ENCODE measurements at regions not wholly inside any gene's neighbourhood (a gene's known extent, or its start where the extent isn't known, plus 50 kb on each side); places are given as distances from the start of the nearest gene placed in this dataset.
"Not testable (repeated sequence)": the region's sequence is repeated elsewhere in the genome, so short reads cannot be mapped to it uniquely, and the experiment has no call there.

GRCh38 chr5:39558541-39558940, 133.8 kb upstream of the DAB2 start:
- DNase-seq (ENCODE audit: low spot score), result no peak

GRCh38 chr5:39555788-39556187, 131.0 kb upstream of the DAB2 start:
- DNase-seq (ENCODE audit: low spot score), result no peak

GRCh38 chr5:39547553-39548154, 122.9 kb upstream of the DAB2 start:
- peak; percentile 64 for DNase-seq (ENCODE audit: low spot score)

- no peak for DNase-seq (ENCODE audit: low spot score)
Measured at GRCh38 chr5:39544941-39545340, 120.2 kb upstream of the DAB2 start.

GRCh38 chr5:39543335-39543734, 118.6 kb upstream of the DAB2 start:
- no peak for DNase-seq (ENCODE audit: low spot score)

GRCh38 chr5:39542511-39543285, 117.9 kb upstream of the DAB2 start:
- no peak for DNase-seq (ENCODE audit: low spot score)

GRCh38 chr5:39541920-39542319, 117.1 kb upstream of the DAB2 start:
- DNase-seq (ENCODE audit: low spot score), result no peak

GRCh38 chr5:39539470-39539869, 114.7 kb upstream of the DAB2 start:
- no peak for DNase-seq (ENCODE audit: low spot score)

- DNase-seq (ENCODE audit: low spot score), result no peak
Measured at GRCh38 chr5:39534690-39535089, 109.9 kb upstream of the DAB2 start.

- no peak for DNase-seq (ENCODE audit: low spot score)
Measured at GRCh38 chr5:39533749-39534148, 109.0 kb upstream of the DAB2 start.

- no peak for DNase-seq (ENCODE audit: low spot score)
Measured at GRCh38 chr5:39532511-39532910, 107.7 kb upstream of the DAB2 start.

- DNase-seq (ENCODE audit: low spot score), result no peak
Measured at GRCh38 chr5:39531306-39531705, 106.5 kb upstream of the DAB2 start.

GRCh38 chr5:39526914-39527477, 102.2 kb upstream of the DAB2 start:
- DNase-seq (ENCODE audit: low spot score), result no peak

- not testable (repeated sequence) for DNase-seq (ENCODE audit: low spot score)
Measured at GRCh38 chr5:39525781-39526180, 101.0 kb upstream of the DAB2 start.

- no peak for DNase-seq (ENCODE audit: low spot score)
Measured at GRCh38 chr5:39525271-39525670, 100.5 kb upstream of the DAB2 start.

- no peak for DNase-seq (ENCODE audit: low spot score)
Measured at GRCh38 chr5:39523821-39524220, 99.0 kb upstream of the DAB2 start.

- no peak for DNase-seq (ENCODE audit: low spot score)
Measured at GRCh38 chr5:39521940-39522590, 97.3 kb upstream of the DAB2 start.

- no peak for DNase-seq (ENCODE audit: low spot score)
Measured at GRCh38 chr5:39521098-39521860, 96.5 kb upstream of the DAB2 start.

- no peak for DNase-seq (ENCODE audit: low spot score)
Measured at GRCh38 chr5:39520232-39520572, 95.4 kb upstream of the DAB2 start.

- no peak for DNase-seq (ENCODE audit: low spot score)
Measured at GRCh38 chr5:39519566-39520231, 94.9 kb upstream of the DAB2 start.

- DNase-seq (ENCODE audit: low spot score), result no peak
Measured at GRCh38 chr5:39519079-39519478, 94.3 kb upstream of the DAB2 start.

GRCh38 chr5:39518516-39518915, 93.7 kb upstream of the DAB2 start:
- no peak for DNase-seq (ENCODE audit: low spot score)

All from mucosa of gallbladder (tissue), 1 donor.